HL-60 (cell line): ENCODE measurements at regions not wholly inside any gene's neighbourhood (a gene's known extent, or its start where the extent isn't known, plus 50 kb on each side); places are given as distances from the start of the nearest gene placed in this dataset.

Source experiments
- GABPA ChIP-seq: IDR thresholded peaks from 2 replicates; pipeline ENCODE4 v1.6.1; 2012; ENCODE audit warnings: low read depth
- POLR2AphosphoS5 ChIP-seq: IDR thresholded peaks from 2 replicates; pipeline ENCODE4 v1.6.1; 2012; ENCODE audit warnings: low read depth
- TF ChIP-seq, protein P1 (sequence below): IDR thresholded peaks from one replicate; pipeline ENCODE4 v1.5.1; 2011; ENCODE audit warnings: low read length, control low read depth, inconsistent platforms; ENCODE audit not compliant: insufficient read depth
- TF ChIP-seq, protein P2 (sequence below): IDR thresholded peaks from 2 replicates; pipeline ENCODE4 v1.6.1; 2012; ENCODE audit warnings: low read depth; ENCODE audit not compliant: insufficient replicate concordance

DNA sequence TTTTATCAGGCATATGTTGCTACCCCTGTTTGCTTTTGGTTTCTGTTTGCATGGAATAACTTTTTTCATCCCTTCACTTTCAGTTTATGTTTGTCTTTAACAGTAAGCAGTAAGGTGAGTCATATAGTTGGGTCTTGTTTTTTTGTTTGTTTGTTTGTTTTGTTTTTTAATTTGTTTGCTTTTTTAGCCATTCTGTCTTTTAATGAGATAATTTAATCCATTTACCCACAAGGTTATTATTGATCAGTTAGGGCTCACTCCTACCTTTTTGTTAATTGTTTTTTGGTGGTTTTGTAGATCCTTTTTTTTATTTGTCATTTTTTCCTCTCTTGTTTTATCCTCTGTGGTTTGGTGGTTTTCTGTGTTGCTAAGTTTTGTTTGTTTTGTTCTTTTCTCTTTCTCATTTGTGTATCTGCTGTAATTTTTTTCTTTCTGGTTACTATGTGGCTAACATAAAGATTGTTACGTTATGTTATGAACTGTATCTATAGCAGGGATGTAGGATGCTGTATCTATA is 379.5 kb upstream of the MAD2L1 start:
- no peak for TF ChIP-seq POLR2AphosphoS5
- TF ChIP-seq, protein P1, sequence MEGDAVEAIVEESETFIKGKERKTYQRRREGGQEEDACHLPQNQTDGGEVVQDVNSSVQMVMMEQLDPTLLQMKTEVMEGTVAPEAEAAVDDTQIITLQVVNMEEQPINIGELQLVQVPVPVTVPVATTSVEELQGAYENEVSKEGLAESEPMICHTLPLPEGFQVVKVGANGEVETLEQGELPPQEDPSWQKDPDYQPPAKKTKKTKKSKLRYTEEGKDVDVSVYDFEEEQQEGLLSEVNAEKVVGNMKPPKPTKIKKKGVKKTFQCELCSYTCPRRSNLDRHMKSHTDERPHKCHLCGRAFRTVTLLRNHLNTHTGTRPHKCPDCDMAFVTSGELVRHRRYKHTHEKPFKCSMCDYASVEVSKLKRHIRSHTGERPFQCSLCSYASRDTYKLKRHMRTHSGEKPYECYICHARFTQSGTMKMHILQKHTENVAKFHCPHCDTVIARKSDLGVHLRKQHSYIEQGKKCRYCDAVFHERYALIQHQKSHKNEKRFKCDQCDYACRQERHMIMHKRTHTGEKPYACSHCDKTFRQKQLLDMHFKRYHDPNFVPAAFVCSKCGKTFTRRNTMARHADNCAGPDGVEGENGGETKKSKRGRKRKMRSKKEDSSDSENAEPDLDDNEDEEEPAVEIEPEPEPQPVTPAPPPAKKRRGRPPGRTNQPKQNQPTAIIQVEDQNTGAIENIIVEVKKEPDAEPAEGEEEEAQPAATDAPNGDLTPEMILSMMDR, result no peak
- TF ChIP-seq, protein P2, sequence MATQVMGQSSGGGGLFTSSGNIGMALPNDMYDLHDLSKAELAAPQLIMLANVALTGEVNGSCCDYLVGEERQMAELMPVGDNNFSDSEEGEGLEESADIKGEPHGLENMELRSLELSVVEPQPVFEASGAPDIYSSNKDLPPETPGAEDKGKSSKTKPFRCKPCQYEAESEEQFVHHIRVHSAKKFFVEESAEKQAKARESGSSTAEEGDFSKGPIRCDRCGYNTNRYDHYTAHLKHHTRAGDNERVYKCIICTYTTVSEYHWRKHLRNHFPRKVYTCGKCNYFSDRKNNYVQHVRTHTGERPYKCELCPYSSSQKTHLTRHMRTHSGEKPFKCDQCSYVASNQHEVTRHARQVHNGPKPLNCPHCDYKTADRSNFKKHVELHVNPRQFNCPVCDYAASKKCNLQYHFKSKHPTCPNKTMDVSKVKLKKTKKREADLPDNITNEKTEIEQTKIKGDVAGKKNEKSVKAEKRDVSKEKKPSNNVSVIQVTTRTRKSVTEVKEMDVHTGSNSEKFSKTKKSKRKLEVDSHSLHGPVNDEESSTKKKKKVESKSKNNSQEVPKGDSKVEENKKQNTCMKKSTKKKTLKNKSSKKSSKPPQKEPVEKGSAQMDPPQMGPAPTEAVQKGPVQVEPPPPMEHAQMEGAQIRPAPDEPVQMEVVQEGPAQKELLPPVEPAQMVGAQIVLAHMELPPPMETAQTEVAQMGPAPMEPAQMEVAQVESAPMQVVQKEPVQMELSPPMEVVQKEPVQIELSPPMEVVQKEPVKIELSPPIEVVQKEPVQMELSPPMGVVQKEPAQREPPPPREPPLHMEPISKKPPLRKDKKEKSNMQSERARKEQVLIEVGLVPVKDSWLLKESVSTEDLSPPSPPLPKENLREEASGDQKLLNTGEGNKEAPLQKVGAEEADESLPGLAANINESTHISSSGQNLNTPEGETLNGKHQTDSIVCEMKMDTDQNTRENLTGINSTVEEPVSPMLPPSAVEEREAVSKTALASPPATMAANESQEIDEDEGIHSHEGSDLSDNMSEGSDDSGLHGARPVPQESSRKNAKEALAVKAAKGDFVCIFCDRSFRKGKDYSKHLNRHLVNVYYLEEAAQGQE, result no peak
- no peak for TF ChIP-seq GABPA
